Activated B cell treated with CpG ODN at 0.5 μM for 24 hours (primary cell): ENCODE measurements at regions not wholly inside any gene's neighbourhood (a gene's known extent, or its start where the extent isn't known, plus 50 kb on each side); places are given as distances from the start of the nearest gene placed in this dataset.
"Not testable (repeated sequence)": the region's sequence is repeated elsewhere in the genome, so short reads cannot be mapped to it uniquely, and the experiment has no call there.

Experiments used
- ATAC-seq: fragments of 200-7000 bp; cut with Tn5 transposase; one replicate; pipeline ENCODE4 v1.10.0; 2021; ENCODE audit warnings: low read depth, mild to moderate bottlenecking, moderate library complexity
- CTCF ChIA-PET: fragments of 350-600 bp; sonication (Branson Sonifier 250); formaldehyde crosslinking; loops from one replicate; lab custom pipeline; 2021; ENCODE audit warnings: antibody characterized with exemption; lab: Charles Lee
- POLR2A ChIA-PET: fragments of 350-600 bp; sonication (Branson Sonifier 250); formaldehyde crosslinking; loops from one replicate; lab custom pipeline; 2021; ENCODE audit warnings: antibody characterized with exemption; lab: Charles Lee
- DNase-seq: peaks from one replicate; pipeline ENCODE4 v3.0.0; 2022
- H3K27ac Mint-ChIP-seq: one replicate; pipeline ENCODE4 v1.8.0; 2020; ENCODE audit warnings: mixed read lengths
- H3K27me3 Mint-ChIP-seq: one replicate; pipeline ENCODE4 v1.8.0; 2021; ENCODE audit warnings: mixed read lengths
- H3K36me3 Mint-ChIP-seq: one replicate; pipeline ENCODE4 v1.8.0; 2021; ENCODE audit warnings: low read depth, mixed read lengths
- H3K4me1 Mint-ChIP-seq: one replicate; pipeline ENCODE4 v1.8.0; 2021; ENCODE audit warnings: mixed read lengths
- H3K4me3 Mint-ChIP-seq: one replicate; pipeline ENCODE4 v1.8.0; 2020; ENCODE audit warnings: mild to moderate bottlenecking, mixed read lengths
- H3K9me3 Mint-ChIP-seq: one replicate; pipeline ENCODE4 v1.8.0; 2020; ENCODE audit warnings: mixed read lengths
- CTCF ChIP-seq: fragments of 200-600 bp; IDR thresholded peaks from one replicate; pipeline ENCODE4 v1.8.0; 2022; ENCODE audit warnings: antibody characterized with exemption, mild to moderate bottlenecking
- intact Hi-C: fragments of 100-400 bp; cut with micrococcal nuclease; formaldehyde crosslinking; loops from one replicate; pipeline ENCODE4 v1.15.1; 2024

- H3K27ac Mint-ChIP-seq, H3K4me1 Mint-ChIP-seq, POLR2A ChIA-PET, H3K4me3 Mint-ChIP-seq, intact Hi-C loops, DNase-seq, ATAC-seq, H3K27me3 Mint-ChIP-seq, H3K36me3 Mint-ChIP-seq, CTCF ChIA-PET, H3K9me3 Mint-ChIP-seq: not testable (repeated sequence)
These were observed 279.9 kb downstream of the PLS3 start for GRCh38 chrX:115840729-115841409.

DNA sequence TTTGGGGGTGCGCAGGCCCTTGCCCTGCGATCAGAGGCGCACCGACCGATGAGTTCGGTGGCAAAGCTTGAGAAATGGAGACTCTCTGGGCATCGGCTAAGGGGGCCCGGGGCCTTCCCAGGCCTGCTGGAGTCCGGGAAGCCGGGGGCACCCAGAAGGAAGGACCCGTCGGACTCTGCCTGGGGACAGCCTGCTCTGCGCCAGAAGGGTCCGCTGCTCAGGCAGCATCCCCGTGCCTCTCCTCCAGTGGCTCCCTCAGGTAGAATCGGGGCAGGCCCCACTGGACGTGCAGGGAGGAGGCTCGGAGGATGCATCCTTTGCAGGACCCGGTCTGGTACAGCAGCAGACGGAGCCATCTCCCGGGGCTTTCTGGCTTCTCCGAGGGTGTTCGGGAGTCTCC, 290.0 kb downstream of the PLS3 start:
- POLR2A ChIA-PET, H3K9me3 Mint-ChIP-seq, intact Hi-C loops, H3K27me3 Mint-ChIP-seq, H3K4me1 Mint-ChIP-seq, H3K36me3 Mint-ChIP-seq, H3K4me3 Mint-ChIP-seq, DNase-seq, CTCF ChIA-PET, ATAC-seq, H3K27ac Mint-ChIP-seq: not testable (repeated sequence)

GRCh38 chrX:115853260-115853659, 292.3 kb downstream of the PLS3 start:
- H3K27me3 Mint-ChIP-seq, H3K4me3 Mint-ChIP-seq, H3K9me3 Mint-ChIP-seq: not testable (repeated sequence)

DNA sequence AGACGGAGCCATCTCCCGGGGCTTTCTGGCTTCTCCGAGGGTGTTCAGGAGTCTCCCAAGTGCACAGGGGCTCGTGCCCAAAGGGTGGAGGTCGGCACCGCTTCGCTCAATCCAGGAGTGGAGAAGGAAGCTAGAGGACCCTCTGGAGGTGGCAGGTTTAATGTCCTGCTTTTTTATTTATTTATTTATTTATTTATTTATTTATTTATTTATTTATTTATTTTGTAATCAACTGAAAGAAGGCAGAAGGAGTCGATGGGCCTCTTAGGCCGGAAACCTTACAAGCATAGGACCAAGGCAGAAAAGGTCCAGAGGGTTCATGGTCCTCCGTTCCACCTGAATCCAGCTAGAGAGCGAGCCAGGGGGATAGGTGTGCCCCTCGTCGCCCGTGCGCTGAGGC, 289.4 kb upstream of the AGTR2 start:
- H3K4me1 Mint-ChIP-seq, CTCF ChIA-PET, intact Hi-C loops, H3K27me3 Mint-ChIP-seq, ATAC-seq, H3K36me3 Mint-ChIP-seq, H3K27ac Mint-ChIP-seq, H3K9me3 Mint-ChIP-seq, H3K4me3 Mint-ChIP-seq, DNase-seq, POLR2A ChIA-PET: not testable (repeated sequence)

More at GRCh38 chrX:115853260-115853659, 292.3 kb downstream of the PLS3 start:
- POLR2A ChIA-PET, ATAC-seq, CTCF ChIA-PET, H3K4me1 Mint-ChIP-seq, intact Hi-C loops, DNase-seq, H3K27ac Mint-ChIP-seq, H3K36me3 Mint-ChIP-seq: not testable (repeated sequence)

DNA sequence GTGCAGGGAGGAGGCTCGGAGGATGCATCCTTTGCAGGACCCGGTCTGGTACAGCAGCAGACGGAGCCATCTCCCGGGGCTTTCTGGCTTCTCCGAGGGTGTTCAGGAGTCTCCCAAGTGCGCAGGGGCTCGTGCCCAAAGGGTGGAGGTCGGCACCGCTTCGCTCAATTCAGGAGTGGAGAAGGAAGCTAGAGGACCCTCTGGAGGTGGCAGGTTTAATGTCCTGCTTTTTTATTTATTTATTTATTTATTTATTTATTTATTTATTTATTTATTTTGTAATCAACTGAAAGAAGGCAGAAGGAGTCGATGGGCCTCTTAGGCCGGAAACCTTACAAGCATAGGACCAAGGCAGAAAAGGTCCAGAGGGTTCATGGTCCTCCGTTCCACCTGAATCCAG, 286.4 kb upstream of the AGTR2 start:
- H3K27ac Mint-ChIP-seq, H3K4me3 Mint-ChIP-seq, H3K27me3 Mint-ChIP-seq, H3K36me3 Mint-ChIP-seq, H3K4me1 Mint-ChIP-seq, intact Hi-C loops, DNase-seq, H3K9me3 Mint-ChIP-seq, POLR2A ChIA-PET, CTCF ChIA-PET, ATAC-seq: not testable (repeated sequence)

DNA sequence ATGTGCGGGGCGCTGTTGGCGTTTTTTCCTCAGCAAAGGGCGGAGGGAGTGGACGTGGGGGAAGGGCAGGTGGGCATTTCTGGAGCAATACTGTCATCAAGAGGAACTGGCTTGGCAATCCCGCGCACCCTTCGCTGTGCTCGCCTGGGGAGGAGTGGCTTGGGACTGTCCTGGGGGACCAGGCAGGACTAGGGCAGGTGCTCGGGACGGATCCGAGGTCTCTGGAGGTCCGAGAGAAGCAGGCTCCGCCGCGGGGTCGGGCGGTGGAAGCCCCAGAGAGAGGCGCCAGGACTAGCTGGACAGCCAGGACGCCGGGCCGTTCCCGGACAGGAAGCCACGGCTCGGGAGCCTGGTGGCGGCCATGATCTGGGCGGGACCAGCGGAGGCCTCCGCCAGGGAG, 282.5 kb upstream of the AGTR2 start:
- POLR2A ChIA-PET, intact Hi-C loops, DNase-seq, H3K27me3 Mint-ChIP-seq, H3K36me3 Mint-ChIP-seq, ATAC-seq, H3K27ac Mint-ChIP-seq, H3K9me3 Mint-ChIP-seq, H3K4me1 Mint-ChIP-seq, H3K4me3 Mint-ChIP-seq, CTCF ChIA-PET: not testable (repeated sequence)

GRCh38 chrX:115888519-115888918, 282.0 kb upstream of the AGTR2 start:
- not testable (repeated sequence) for H3K27ac Mint-ChIP-seq

DNA sequence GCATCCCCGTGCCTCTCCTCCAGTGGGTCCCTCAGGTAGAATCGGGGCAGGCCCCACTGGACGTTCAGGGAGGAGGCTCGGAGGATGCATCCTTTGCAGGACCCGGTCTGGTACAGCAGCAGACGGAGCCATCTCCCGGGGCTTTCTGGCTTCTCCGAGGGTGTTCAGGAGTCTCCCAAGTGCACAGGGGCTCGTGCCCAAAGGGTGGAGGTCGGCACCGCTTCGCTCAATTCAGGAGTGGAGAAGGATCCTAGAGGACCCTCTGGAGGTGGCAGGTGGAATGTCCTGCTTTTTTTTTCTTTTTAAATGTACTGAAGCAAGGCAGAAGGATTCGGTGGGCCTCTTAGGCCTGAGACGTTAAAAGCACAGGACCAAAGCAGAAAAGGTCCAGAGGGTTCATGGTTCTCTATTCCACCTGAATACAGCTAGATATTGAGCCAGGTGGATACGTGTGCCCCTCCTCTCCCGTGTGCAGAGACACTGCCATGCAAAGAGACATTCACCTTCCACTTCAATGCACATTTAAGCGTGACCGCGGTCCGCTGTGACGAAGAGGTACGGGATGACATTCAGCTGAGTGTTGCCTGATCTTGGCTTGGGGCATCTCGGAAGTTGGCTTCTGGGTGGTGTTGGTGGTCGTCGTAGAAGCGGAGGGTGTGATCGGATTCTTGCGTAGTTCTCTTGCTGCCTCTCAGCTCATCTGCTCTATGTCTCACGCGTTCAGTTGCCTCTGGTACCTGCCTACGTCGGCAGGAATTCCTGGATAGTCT, 281.2 kb upstream of the AGTR2 start:
- Mint-ChIP-seq H3K4me3 (no peak overlapping the region), H3K36me3 (no peaks in the 10 kb centered on the region), H3K9me3 (no peaks in the 10 kb centered on the region), H3K4me1 (peaks cover 10% of the 10 kb centered on the region), H3K27me3 (no peaks in the 10 kb centered on the region), H3K27ac (no peak overlapping the region)
- DNase-seq (no peak), ATAC-seq (no peak)
- ChIA-PET CTCF (no interaction called here), POLR2A (no interaction called here)
- TF ChIP-seq CTCF, result no peak
- intact Hi-C loops, result no loop called here

More at GRCh38 chrX:115888519-115888918, 282.0 kb upstream of the AGTR2 start:
- DNase-seq, intact Hi-C loops, ATAC-seq, H3K9me3 Mint-ChIP-seq, H3K4me3 Mint-ChIP-seq, H3K4me1 Mint-ChIP-seq, POLR2A ChIA-PET, H3K36me3 Mint-ChIP-seq, CTCF ChIA-PET, H3K27me3 Mint-ChIP-seq: not testable (repeated sequence)
